PC-3 (cell line): ENCODE measurements at regions not wholly inside any gene's neighbourhood (a gene's known extent, or its start where the extent isn't known, plus 50 kb on each side); places are given as distances from the start of the nearest gene placed in this dataset.

Experiments used
- ATAC-seq: fragments of 200-7000 bp; cut with Tn5 transposase; 2 replicates; pipeline ENCODE4 v1.9.1; 2020; ENCODE audit warnings: mild to moderate bottlenecking, moderate library complexity
- BruUV-seq: library from RNA; stranded (reverse); fragments of 400-500 nt; replicated peaks from 2 replicates; lab custom pipeline; 2021; lab: Mats Ljungman, UMichigan
- CTCF ChIA-PET: fragments of 300-600 bp; sonication (Branson Sonifier 250); formaldehyde crosslinking; loops from one replicate; lab custom pipeline; 2022; ENCODE audit warnings: antibody characterized with exemption; lab: Charles Lee
- POLR2A ChIA-PET: fragments of 300-600 bp; sonication (Branson Sonifier 250); formaldehyde crosslinking; loops from one replicate; lab custom pipeline; 2022; ENCODE audit warnings: antibody characterized with exemption; ENCODE audit not compliant: unreplicated experiment; lab: Charles Lee
- DNase-seq: peaks from one replicate; pipeline ENCODE4 v3.0.0-alpha.2; 2015
- H2AFZ ChIP-seq: fragments of 300-600 bp; sonication (generic); 2 replicates; pipeline ENCODE4 v1.6.0; 2016; ENCODE audit warnings: antibody characterized with exemption, low read length
- H3F3A ChIP-seq: fragments of 300-600 bp; sonication (generic); one replicate; pipeline ENCODE4 v1.6.0; 2017; ENCODE audit warnings: antibody characterized with exemption, low read length, control low read depth, mild to moderate bottlenecking; ENCODE audit not compliant: unreplicated experiment
- H3K27ac ChIP-seq: fragments of 300-600 bp; sonication (generic); 2 replicates; pipeline ENCODE4 v1.5.1; 2016; ENCODE audit warnings: mild to moderate bottlenecking, low read length
- H3K27me3 ChIP-seq: fragments of 300-600 bp; sonication (generic); 2 replicates; pipeline ENCODE4 v1.6.1; 2016; ENCODE audit warnings: low read length, mixed read lengths
- H3K36me3 ChIP-seq: fragments of 300-600 bp; sonication (generic); 2 replicates; pipeline ENCODE4 v1.6.1; 2016; ENCODE audit warnings: low read depth, mixed run types, low read length, mixed read lengths
- H3K4me1 ChIP-seq: fragments of 300-600 bp; sonication (generic); 2 replicates; pipeline ENCODE4 v1.5.1; 2016; ENCODE audit warnings: low read length; ENCODE audit not compliant: insufficient read depth
- H3K4me2 ChIP-seq: fragments of 300-600 bp; sonication (generic); 2 replicates; pipeline ENCODE4 v1.6.0; 2016; ENCODE audit warnings: low read length
- H3K4me3 ChIP-seq: fragments of 300-600 bp; sonication (generic); 2 replicates; pipeline ENCODE4 v1.5.1; 2016; ENCODE audit warnings: mild to moderate bottlenecking, low read length, mixed read lengths
- H3K79me2 ChIP-seq: fragments of 300-600 bp; sonication (generic); 2 replicates; pipeline ENCODE4 v1.6.1; 2017; ENCODE audit warnings: low read length, mixed read lengths
- H3K9ac ChIP-seq: fragments of 300-600 bp; sonication (generic); 2 replicates; pipeline ENCODE4 v1.6.0; 2016; ENCODE audit warnings: mild to moderate bottlenecking, low read length
- H3K9me2 ChIP-seq: fragments of 300-600 bp; sonication (generic); replicated peaks from 2 replicates; pipeline ENCODE4 v1.6.1; 2016; ENCODE audit warnings: mixed run types, low read length, mixed read lengths
- H3K9me3 ChIP-seq: fragments of 300-600 bp; sonication (generic); 2 replicates; pipeline ENCODE4 v1.6.1; 2016; ENCODE audit warnings: low read length, mixed read lengths
- H4K20me1 ChIP-seq: fragments of 300-600 bp; sonication (generic); 2 replicates; pipeline ENCODE4 v1.6.1; 2016; ENCODE audit warnings: low read length, mixed read lengths
- EZH2 ChIP-seq: fragments of 300-600 bp; sonication (generic); IDR thresholded peaks from one replicate; pipeline ENCODE4 v1.6.1; 2017; ENCODE audit warnings: antibody characterized with exemption, mild to moderate bottlenecking, low read length; ENCODE audit not compliant: unreplicated experiment
- EZH2phosphoT487 ChIP-seq: fragments of 300-600 bp; sonication (generic); IDR thresholded peaks from 2 replicates; pipeline ENCODE4 v1.6.1; 2018; ENCODE audit warnings: mild to moderate bottlenecking, antibody characterized with exemption, low read length, borderline replicate concordance
- intact Hi-C: fragments of 100-400 bp; cut with micrococcal nuclease; formaldehyde crosslinking; loops from 2 replicates; pipeline ENCODE4 v1.9.0; 2023
- TF ChIP-seq, protein P1 (sequence below): fragments of 300-600 bp; sonication (generic); conservative IDR thresholded peaks from 2 replicates; pipeline ENCODE4 v1.5.1; 2017; ENCODE audit warnings: antibody characterized with exemption, low read depth, mild to moderate bottlenecking, low read length

DNA sequence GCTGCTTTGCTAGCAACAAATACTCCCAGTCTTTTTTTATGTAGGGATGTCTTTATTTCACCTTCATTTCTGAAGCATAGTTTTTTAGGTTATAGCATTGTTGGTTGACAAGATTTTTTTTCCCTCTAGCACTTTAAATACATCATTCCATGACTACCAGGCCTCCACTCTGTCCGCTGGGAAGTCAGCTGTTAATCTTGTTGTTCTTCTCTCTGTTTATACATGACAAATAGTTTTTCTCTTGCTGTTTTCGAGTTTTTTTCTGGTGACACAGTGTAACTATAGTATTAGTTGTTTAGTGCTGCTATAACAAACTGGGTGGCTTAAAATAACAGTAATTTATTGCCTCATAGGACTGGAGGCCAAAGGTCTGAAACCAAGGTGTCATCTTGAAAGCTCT, 205.5 kb upstream of the CNTNAP4 start:
- H4K20me1 ChIP-seq: no peaks in the 10 kb centered on the region
- DNase-seq (no peak), ATAC-seq (no peak)
- H2AFZ ChIP-seq: no peak overlapping the region
- 0 out of 2 replicates have a peak, but pooled peaks cover 4% of the 10 kb centered on the region for H3K27me3 ChIP-seq
- ChIA-PET POLR2A (no interaction called here), CTCF (no interaction called here)
- BruUV-seq: no TSS peak
- H3K4me1 ChIP-seq: no peaks in the 10 kb centered on the region
- no peak overlapping the region for H3K4me3 ChIP-seq
- no peak overlapping the region for H3K4me2 ChIP-seq
- H3K9me2 ChIP-seq: no peaks in the 10 kb centered on the region
- H3F3A ChIP-seq: no peaks in the 10 kb centered on the region
- no peak overlapping the region for H3K27ac ChIP-seq
- intact Hi-C loops: no loop called here
- no peak for TF ChIP-seq EZH2
- TF ChIP-seq, protein P1, sequence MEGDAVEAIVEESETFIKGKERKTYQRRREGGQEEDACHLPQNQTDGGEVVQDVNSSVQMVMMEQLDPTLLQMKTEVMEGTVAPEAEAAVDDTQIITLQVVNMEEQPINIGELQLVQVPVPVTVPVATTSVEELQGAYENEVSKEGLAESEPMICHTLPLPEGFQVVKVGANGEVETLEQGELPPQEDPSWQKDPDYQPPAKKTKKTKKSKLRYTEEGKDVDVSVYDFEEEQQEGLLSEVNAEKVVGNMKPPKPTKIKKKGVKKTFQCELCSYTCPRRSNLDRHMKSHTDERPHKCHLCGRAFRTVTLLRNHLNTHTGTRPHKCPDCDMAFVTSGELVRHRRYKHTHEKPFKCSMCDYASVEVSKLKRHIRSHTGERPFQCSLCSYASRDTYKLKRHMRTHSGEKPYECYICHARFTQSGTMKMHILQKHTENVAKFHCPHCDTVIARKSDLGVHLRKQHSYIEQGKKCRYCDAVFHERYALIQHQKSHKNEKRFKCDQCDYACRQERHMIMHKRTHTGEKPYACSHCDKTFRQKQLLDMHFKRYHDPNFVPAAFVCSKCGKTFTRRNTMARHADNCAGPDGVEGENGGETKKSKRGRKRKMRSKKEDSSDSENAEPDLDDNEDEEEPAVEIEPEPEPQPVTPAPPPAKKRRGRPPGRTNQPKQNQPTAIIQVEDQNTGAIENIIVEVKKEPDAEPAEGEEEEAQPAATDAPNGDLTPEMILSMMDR: no peak
- TF ChIP-seq EZH2phosphoT487: no peak
- H3K79me2 ChIP-seq: no peaks in the 10 kb centered on the region
- H3K9me3 ChIP-seq: no peaks in the 10 kb centered on the region
- H3K36me3 ChIP-seq: no peaks in the 10 kb centered on the region
- H3K9ac ChIP-seq: no peak overlapping the region

DNA sequence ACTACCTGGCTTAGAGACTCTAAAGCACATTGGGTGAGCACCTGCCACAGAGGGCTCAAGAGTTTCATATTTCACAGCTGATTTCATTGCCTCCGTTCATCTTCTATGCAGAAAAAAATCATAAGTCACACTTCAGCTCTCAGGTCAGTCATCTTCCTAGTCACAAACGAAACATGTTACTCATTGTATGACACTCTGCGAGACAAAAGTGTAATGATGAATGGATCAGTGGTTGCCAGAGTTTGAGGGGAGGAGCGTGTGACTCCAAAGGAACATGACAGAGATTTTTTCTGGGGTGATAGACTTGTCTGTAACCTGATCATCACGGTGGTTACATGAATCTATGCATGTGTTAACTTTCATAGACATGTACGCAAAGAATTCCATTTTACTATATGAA, 195.2 kb upstream of the CNTNAP4 start:
- no peak overlapping the region for H3K4me2 ChIP-seq
- no peaks in the 10 kb centered on the region for H3K27me3 ChIP-seq
- ChIA-PET POLR2A (no interaction called here), CTCF (no interaction called here)
- H3K9me2 ChIP-seq: no peaks in the 10 kb centered on the region
- H3K9ac ChIP-seq: no peak overlapping the region
- intact Hi-C loops: no loop called here
- no peak for TF ChIP-seq EZH2
- TF ChIP-seq EZH2phosphoT487: no peak
- TF ChIP-seq, protein P1: no peak
- no peaks in the 10 kb centered on the region for H3K9me3 ChIP-seq
- no peak for DNase-seq
- no peaks in the 10 kb centered on the region for H3K79me2 ChIP-seq
- no peak overlapping the region for H3K27ac ChIP-seq
- H3K4me3 ChIP-seq: no peak overlapping the region
- H2AFZ ChIP-seq: no peak overlapping the region
- H3F3A ChIP-seq: no peaks in the 10 kb centered on the region
- H3K4me1 ChIP-seq: no peaks in the 10 kb centered on the region
- BruUV-seq: no TSS peak
- no peak for ATAC-seq
- no peaks in the 10 kb centered on the region for H4K20me1 ChIP-seq
- H3K36me3 ChIP-seq: no peaks in the 10 kb centered on the region

DNA sequence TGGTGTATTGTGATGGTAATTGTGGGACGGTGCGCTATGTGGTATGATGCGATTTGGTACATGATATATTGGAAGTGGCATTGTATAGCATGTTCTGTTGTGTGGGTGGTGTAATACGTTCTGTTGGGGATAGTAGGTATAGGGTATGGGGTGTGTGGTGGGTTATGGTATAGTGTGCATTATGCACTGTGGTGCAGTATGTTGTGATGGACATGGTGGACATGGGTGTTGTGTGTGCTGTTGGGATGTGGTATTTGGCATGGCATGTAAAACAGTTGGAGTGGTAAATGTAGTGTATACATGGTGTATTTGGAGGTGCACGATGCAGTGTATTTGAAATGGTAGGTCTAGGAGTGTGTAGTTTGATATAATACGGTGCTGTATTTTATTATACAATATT, 170.6 kb upstream of the CNTNAP4 start:
- intact Hi-C loops: no loop called here
- H3K9me3 ChIP-seq: no peaks in the 10 kb centered on the region
- ChIA-PET CTCF (no interaction called here), POLR2A (no interaction called here)
- no peaks in the 10 kb centered on the region for H3K9me2 ChIP-seq
- H4K20me1 ChIP-seq: no peaks in the 10 kb centered on the region
- TF ChIP-seq, protein P1: no peak
- TF ChIP-seq EZH2 (no peak), EZH2phosphoT487 (no peak)
- H3K4me2 ChIP-seq: no peak overlapping the region
- ATAC-seq (no peak), DNase-seq (no peak)
- no TSS peak for BruUV-seq
- no peaks in the 10 kb centered on the region for H3K4me1 ChIP-seq
- H3K36me3 ChIP-seq: no peaks in the 10 kb centered on the region
- H3K9ac ChIP-seq: no peak overlapping the region
- H3K4me3 ChIP-seq: no peak overlapping the region
- no peaks in the 10 kb centered on the region for H3F3A ChIP-seq
- H3K79me2 ChIP-seq: no peaks in the 10 kb centered on the region
- H3K27ac ChIP-seq: no peak overlapping the region
- no peak overlapping the region for H2AFZ ChIP-seq
- no peaks in the 10 kb centered on the region for H3K27me3 ChIP-seq
